SK-N-SH (cell line): ENCODE measurements at regions not wholly inside any gene's neighbourhood (a gene's known extent, or its start where the extent isn't known, plus 50 kb on each side); places are given as distances from the start of the nearest gene placed in this dataset.

Experiments
- MEF2A ChIP-seq: IDR thresholded peaks from 2 replicates; pipeline ENCODE4 v1.4.0; 2012; ENCODE audit warnings: low read depth, borderline replicate concordance
- POLR2AphosphoS5 ChIP-seq: IDR thresholded peaks from 2 replicates; pipeline ENCODE4 v1.6.1; 2012; ENCODE audit warnings: low read depth, low read length
- SMC3 ChIP-seq: IDR thresholded peaks from 2 replicates; pipeline ENCODE4 v1.6.1; 2012; ENCODE audit warnings: low read depth, low read length, improper control_type of control experiment
- TF ChIP-seq, protein P1 (sequence below): fragments of 200-600 bp; sonication (generic); IDR thresholded peaks from 2 replicates; pipeline ENCODE4 v1.6.1; 2017; ENCODE audit warnings: antibody characterized with exemption, mild to moderate bottlenecking, moderate library complexity

DNA sequence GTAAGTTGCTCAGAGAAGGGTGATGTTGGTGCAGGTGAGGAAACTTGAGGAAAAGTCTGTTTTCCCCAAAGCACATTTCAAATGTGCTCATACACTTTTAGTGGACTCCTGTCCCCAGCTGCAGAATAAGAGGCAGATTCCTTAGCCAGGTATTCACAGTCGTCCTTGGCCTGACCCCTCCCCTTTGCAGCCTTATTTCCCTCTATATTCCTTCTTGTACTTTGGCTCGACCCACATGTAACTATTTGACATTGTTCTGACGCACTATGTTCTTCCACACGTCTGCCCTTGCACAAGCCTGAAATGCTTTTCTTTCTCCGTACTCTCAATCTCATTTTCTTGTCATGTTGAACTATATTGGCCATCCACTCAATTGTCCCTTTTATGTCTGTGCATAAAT lies 498.4 kb upstream of the USP24 start:
- TF ChIP-seq, protein P1, sequence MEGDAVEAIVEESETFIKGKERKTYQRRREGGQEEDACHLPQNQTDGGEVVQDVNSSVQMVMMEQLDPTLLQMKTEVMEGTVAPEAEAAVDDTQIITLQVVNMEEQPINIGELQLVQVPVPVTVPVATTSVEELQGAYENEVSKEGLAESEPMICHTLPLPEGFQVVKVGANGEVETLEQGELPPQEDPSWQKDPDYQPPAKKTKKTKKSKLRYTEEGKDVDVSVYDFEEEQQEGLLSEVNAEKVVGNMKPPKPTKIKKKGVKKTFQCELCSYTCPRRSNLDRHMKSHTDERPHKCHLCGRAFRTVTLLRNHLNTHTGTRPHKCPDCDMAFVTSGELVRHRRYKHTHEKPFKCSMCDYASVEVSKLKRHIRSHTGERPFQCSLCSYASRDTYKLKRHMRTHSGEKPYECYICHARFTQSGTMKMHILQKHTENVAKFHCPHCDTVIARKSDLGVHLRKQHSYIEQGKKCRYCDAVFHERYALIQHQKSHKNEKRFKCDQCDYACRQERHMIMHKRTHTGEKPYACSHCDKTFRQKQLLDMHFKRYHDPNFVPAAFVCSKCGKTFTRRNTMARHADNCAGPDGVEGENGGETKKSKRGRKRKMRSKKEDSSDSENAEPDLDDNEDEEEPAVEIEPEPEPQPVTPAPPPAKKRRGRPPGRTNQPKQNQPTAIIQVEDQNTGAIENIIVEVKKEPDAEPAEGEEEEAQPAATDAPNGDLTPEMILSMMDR: no peak
- TF ChIP-seq MEF2A: no peak
- TF ChIP-seq SMC3: no peak
- no peak for TF ChIP-seq POLR2AphosphoS5
